Right renal cortex interstitium (tissue), 3 donors: ENCODE measurements at regions not wholly inside any gene's neighbourhood (a gene's known extent, or its start where the extent isn't known, plus 50 kb on each side); places are given as distances from the start of the nearest gene placed in this dataset.
"Not testable (repeated sequence)": the region's sequence is repeated elsewhere in the genome, so short reads cannot be mapped to it uniquely, and the experiment has no call there.

Experiments used
- DNase-seq, 3 donors: peaks; one replicate each; pipeline ENCODE4 v3.0.0-alpha.2; 2013; ENCODE audit warnings: low read depth in 3 of 3, low spot score in 2 of 3

DNA sequence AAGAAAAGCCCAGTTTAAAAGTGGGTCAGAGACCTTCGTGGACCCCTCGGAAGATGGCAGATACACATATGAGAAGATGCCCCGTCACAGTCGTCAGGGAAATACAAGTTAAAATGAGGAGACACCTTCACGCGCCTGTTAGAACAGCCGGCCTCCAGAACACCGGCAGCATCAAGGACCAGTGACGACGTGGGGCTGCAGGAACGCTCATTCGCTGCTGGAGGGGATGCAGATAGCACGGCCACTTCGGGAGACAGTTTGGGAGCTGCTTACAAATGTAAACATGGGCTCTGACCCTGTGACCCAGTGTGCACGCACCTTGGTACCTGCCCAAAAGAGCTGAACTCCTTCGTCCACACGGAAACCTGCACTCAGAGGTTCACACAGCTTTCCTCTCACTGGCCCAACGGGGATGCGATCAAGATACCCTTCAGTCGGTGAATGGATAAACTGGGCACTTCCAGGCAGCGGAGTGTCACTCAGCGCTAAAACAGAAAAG, 83.7 kb upstream of the CTDP1 start:
- DNase-seq = no peak

- DNase-seq = no peak
These were observed 83.0 kb upstream of the CTDP1 start for GRCh38 chr18:79596446-79597175.

GRCh38 chr18:79597176-79597830, 82.3 kb upstream of the CTDP1 start:
- no peak for DNase-seq

DNA sequence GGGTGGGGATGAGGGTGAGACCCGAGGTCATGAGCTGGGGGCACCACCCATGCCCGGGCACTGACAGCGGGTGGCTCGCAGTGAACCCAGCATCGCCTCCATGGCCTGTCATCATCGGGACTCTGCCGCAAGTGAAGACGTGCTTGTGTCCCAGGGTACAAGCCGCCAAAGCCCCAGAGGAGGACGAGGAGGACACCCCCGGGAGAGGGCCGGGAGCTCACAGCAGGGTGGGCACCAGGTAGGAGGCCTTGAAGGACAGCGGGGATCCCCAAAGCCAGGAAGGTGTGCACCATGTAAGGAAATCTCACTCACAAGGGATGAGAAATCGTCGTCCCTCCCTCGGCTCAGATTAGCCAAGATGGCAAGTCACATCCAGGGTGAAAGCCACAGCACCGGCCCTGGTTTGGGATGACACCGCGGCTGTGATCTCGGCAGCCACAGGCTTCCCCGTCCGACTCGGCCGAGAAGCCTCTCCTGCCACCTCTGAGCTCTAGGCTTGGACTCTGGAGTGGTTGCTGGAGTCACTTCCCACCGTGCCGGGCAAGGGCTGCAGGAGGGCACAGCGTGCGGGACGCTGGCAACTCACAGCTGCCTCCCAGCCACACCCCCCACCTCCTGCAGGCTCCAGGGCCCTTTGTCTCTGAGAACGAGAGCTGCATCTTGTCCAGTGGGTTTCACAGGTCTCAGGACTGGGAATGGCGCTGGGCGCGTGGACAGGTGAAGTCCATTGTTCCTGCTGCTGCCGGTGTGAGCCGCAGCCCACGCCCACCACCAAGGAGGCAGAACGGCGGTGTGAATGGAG, 81.6 kb upstream of the CTDP1 start:
- no peak for DNase-seq

- no peak for DNase-seq
These were observed 80.9 kb upstream of the CTDP1 start for GRCh38 chr18:79598633-79599175.

DNA sequence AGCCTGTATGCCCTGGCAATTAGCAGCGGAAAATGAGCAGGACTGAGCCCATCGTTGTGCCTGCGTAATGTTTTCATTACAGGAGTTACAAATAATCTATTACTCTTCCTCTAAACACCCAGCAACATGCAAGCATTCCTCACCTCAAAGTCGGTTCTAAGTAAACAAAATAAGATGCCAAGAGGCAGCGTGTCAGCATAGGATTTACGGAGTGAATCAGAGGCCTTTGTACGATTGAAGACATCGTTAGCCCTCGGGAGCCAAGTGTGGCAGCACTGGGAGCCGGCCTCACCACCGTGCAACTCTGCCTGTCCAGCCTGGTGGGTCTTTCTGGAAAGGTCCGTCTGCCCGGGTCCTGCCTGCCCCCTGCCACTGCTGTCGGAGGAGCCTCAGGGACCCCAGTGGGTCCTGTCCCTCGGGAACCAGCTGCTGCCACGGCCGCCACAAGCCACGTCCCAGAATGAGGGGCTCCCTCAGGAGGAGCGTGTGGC, 80.1 kb upstream of the CTDP1 start:
- DNase-seq = no peak

DNA sequence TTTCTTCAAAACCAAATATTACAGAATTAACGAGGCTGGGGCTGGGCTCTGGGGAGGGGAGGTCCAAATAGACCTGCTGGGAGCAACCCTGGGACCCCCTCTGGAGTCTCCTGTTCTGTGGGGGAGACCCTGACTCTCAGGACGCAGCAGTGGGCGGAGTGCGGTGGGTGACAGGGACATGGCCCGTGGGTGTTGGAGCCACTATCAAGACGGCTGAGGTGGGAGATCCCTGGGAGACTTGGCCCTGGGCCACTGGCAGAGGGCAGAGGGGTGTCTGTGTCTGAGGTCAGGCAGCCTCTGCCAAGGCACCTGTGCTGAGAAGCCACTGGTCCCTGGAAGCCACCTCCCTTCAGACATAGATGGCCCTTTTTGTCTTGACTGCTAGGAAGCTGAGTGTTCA, 79.5 kb upstream of the CTDP1 start:
- DNase-seq = no peak

DNA sequence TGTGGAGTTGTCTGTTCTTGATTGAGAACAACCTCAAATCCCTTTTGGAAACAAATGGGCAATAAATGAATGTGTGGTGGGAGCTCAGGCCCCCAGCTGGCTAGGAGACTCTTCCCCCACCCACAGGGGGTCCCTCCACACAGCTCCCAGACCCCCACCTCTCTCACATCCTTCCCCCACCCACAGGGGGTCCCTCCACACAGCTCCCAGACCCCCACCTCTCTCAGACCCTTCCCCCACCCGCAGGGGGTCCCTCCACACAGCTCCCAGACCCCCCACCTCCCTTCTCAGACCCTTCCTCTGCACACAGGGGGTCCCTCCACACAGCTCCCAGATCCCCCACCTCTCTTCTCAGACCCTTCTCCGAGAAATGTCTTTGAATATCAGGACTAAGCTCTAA, 79.0 kb upstream of the CTDP1 start:
- DNase-seq = no peak

DNA sequence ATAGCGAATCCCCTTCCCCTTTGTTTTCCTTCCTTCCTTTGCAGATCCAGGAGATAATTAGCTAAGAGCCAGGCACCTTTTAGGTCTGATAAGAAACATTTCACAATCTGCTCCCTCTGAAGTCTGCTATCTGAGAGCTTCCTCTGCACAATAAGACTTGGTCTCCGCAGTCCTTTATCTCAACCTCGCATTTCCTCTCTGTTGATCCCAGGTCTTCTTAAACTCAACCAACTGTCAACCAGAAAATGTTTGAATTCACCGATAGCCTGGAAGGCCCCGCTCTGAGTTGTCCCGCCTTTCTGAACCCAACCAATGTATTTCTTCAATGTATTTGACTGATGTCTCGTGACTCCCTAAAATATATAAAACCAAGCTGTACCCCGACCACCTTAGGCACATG, 78.4 kb upstream of the CTDP1 start:
- no peak for DNase-seq

GRCh38 chr18:79603321-79604204, 76.0 kb upstream of the CTDP1 start:
- DNase-seq = no peak

DNA sequence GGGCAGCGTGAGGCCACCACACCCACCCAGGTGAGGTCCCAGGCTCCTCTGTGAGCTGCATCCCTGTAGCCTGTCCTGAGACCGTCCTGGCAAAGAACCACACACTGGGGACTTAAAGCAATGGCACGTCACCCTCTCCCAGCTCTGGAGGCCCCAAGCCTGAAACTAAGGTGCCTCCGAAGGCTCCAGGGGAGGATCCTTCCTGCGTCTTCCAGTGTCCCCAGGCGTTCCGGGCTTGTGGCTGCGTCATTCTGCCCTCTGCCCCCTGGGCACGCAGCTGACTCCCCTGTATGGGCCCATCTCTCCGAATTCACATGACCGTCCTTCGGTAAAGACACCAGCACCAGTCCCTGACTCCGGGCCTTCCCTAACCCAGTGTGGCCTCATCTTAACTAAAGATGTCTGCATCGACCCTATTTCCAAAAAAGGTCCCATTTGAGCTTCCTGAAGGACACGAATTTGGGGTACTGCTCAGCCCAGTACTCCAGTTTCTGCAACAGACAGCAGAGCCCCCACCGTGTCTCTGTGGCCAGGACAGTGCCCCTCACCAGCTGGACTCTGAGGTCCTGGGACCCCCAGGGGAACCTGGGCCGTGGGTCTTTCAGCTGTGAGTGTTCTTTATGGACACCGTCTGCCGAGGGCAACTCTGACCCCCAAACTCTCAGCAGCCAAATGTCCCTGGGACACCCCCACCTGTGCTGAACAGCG, 75.2 kb upstream of the CTDP1 start:
- no peak for DNase-seq

DNA sequence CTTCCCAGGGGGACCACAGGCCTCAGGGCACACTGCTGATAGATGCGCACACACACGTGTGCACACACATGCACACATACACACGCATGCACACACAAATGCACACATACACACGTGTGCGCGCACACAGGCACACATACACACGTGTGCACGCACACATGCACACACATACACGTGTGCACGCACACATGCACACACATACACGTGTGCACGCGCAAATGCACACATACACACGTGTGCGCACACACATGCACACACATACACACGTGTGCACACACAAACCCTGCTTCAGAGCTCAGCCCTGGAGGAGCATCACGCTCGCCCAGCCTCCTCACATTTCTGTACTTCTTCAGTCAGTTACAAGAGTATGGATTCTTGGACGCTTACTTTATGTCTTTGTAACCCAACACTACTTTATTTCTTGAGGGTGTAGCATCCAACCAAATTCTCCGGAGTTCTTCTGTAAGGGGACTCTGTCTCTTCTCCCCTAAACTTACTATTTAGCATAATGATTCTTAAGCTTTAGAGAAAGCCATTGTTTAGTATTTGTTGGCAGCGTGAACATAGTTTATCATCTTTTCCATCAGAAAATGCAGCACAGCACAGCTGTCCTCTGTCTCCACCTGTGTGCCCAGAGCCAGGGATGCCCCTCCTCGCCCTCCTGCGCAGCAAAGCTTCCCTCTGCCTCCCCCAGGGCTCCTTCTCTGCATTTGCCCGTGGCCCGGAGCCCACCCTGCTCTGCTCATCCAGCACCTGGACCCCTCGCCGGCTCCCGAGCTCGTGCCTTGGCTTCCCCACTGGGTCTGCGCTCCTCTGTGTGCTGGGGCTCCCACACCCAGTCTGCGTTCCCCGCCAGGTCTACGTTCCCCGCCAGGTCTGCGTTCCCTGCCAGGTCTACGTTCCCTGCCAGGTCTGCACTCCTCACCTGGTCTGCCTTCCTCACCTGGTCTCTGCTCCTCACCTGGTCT, 74.4 kb upstream of the CTDP1 start:
- no peak for DNase-seq

GRCh38 chr18:79606071-79606470, 73.5 kb upstream of the CTDP1 start:
- not testable (repeated sequence) for DNase-seq

DNA sequence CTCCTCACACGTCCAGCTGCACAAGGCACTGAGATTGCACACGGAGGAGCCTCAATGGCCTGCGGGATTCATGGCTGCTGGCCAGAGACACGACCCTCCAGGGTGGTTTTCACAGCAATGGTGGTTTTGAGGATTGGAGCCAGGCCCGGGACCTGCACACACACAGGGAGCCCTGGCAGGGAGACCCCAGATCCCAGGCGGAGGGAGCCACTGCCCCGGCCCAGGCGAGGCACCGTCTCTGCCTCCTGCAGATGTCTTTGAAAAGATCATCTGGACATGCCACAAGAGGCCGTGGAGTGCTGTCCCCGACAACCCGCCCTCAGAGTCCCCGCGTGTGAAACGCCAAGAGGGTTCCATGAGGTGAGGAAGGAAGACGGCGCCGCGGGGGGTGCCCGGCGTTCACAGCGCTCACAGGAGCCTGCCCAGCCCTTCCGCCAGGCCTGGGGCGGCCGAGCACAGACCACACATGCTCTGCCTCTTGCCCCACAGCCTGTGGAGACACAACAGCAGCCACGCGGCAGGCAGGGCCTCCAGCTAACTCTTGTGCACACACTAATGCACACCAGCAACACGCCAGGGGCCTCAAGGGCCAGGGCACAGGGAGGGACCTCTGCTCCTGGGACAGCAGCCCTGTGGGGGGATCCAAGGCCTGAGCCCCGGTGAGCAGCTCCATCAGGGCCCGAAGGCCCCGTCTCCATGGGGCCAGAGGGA, 72.8 kb upstream of the CTDP1 start:
- no peak for DNase-seq

- no peak for DNase-seq
These were observed 72.1 kb upstream of the CTDP1 start for GRCh38 chr18:79607361-79607952.

DNA sequence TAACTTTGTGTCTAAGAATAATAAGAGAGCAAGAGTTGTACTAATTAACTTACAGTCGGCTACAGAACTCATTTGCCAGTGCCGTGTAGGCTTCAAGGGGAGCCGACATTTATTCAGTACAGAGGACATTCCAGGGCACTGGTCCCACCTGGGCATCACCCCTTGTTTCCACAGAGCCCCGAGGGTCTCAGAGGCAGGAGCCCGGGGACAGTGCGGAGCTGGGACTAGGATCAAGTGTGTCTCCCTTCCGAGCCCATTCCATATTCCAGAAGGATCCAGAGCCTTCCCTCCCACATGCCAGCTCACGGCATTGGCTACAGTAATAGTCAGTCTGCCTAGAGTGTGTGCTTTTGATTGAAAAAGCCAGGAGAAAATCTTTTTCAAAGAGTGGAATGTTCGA, 71.5 kb upstream of the CTDP1 start:
- DNase-seq = no peak

DNA sequence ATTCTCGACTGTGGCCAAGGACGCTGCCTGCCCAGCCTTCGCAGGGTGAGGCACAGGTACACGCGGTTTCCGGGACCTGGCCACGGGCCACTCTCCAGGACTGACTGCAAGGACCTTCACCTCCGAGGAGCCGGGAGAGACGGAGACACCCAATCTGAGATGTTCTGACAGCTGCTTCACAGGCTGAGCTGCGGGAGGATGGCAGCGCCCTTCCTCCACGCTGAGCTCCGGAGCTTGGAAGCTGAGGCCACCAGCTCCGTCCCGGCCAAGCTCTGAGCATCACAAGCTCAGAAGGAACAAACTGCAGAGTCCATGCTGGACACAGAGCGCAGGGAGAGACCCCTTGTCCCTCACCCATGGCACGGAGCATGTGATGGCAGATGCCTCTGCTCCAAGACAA, 71.1 kb upstream of the CTDP1 start:
- no peak for DNase-seq
